MCF 10A (cell line): ENCODE measurements at regions not wholly inside any gene's neighbourhood (a gene's known extent, or its start where the extent isn't known, plus 50 kb on each side); places are given as distances from the start of the nearest gene placed in this dataset.
"Not testable (repeated sequence)": the region's sequence is repeated elsewhere in the genome, so short reads cannot be mapped to it uniquely, and the experiment has no call there.

Experiments
- BruUV-seq: library from RNA; stranded (reverse); fragments of 400-500 nt; replicated peaks from 2 replicates; lab custom pipeline; 2021; lab: Mats Ljungman, UMichigan
- CTCF ChIA-PET: fragments of 300-600 bp; sonication (Branson Sonifier 250); formaldehyde crosslinking; extraction: SDS; loops from one replicate; lab custom pipeline; 2021; ENCODE audit warnings: antibody characterized with exemption, inconsistent platforms; lab: Yijun Ruan, JAX
- POLR2A ChIA-PET: fragments of 300-600, 350-650 bp; sonication (Branson Sonifier 250); formaldehyde crosslinking; extraction: SDS; loops from one replicate; lab custom pipeline; 2020; ENCODE audit warnings: antibody characterized with exemption, inconsistent platforms; lab: Yijun Ruan, JAX
- DNase-seq: peaks from one replicate; pipeline ENCODE4 v3.0.0-alpha.2; 2018; ENCODE audit not compliant: unreplicated experiment
- H3K27ac Mint-ChIP-seq: one replicate; pipeline ENCODE4 v1.8.0; 2022; ENCODE audit warnings: mild to moderate bottlenecking, low read depth, mixed read lengths; ENCODE audit not compliant: unreplicated experiment
- H3K27me3 Mint-ChIP-seq: one replicate; pipeline ENCODE4 v1.8.0; 2022; ENCODE audit warnings: mixed read lengths; ENCODE audit not compliant: insufficient read depth, unreplicated experiment
- H3K36me3 Mint-ChIP-seq: one replicate; pipeline ENCODE4 v1.8.0; 2022; ENCODE audit warnings: mild to moderate bottlenecking, moderate library complexity, mixed read lengths; ENCODE audit not compliant: insufficient read depth, unreplicated experiment
- H3K4me1 Mint-ChIP-seq: one replicate; pipeline ENCODE4 v1.8.0; 2022; ENCODE audit warnings: mixed read lengths; ENCODE audit not compliant: insufficient read depth, unreplicated experiment
- H3K4me3 Mint-ChIP-seq: one replicate; pipeline ENCODE4 v1.8.0; 2022; ENCODE audit warnings: mild to moderate bottlenecking, moderate library complexity, mixed read lengths; ENCODE audit not compliant: unreplicated experiment
- H3K9me3 Mint-ChIP-seq: one replicate; pipeline ENCODE4 v1.8.0; 2022; ENCODE audit warnings: mixed read lengths; ENCODE audit not compliant: unreplicated experiment
- CTCF ChIP-seq: fragments of 200-600 bp; IDR thresholded peaks from one replicate; pipeline ENCODE4 v1.8.0; 2022; ENCODE audit warnings: antibody characterized with exemption, mild to moderate bottlenecking; ENCODE audit not compliant: unreplicated experiment
- intact Hi-C: fragments of 100-400 bp; cut with micrococcal nuclease; formaldehyde crosslinking; loops from 2 replicates; pipeline ENCODE4 v1.14.1; 2022

DNA sequence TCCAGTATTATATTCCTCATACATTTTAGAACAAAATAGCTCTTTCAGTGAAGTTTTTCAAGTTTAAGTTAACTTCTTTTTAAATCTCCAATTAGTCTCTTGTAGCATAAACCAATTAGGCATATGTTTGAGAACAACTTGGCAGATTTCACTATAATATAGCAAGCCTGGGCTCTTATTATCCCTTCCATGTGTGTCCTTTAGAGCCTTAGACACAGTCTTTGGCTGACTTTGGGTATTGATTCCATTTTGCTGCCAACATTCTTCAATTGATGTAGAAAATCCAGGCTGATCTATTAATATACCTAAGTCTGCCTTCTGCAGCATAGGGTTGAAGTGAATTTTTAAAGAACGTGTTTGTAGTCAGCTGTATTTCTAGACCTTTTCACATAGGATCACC, 179.1 kb upstream of the RPRM start:
- Mint-ChIP-seq H3K27me3 (peaks cover 27% of the 10 kb centered on the region), H3K4me1 (no peaks in the 10 kb centered on the region), H3K4me3 (no peak overlapping the region), H3K36me3 (no peaks in the 10 kb centered on the region), H3K27ac (no peak overlapping the region), H3K9me3 (peaks cover 7% of the 10 kb centered on the region)
- CTCF ChIA-PET: no interaction called here
- no peak for TF ChIP-seq CTCF
- intact Hi-C loops: no loop called here
- no peak for DNase-seq
- BruUV-seq: no TSS peak
- POLR2A ChIA-PET: no interaction called here

GRCh38 chr2:153661801-153662200, 183.2 kb upstream of the RPRM start:
- no peak for DNase-seq
- no peak overlapping the region for H3K27ac Mint-ChIP-seq
- ChIA-PET CTCF (no interaction called here), POLR2A (no interaction called here)
- H3K9me3 Mint-ChIP-seq: peaks cover 7% of the 10 kb centered on the region
- H3K36me3 Mint-ChIP-seq: no peaks in the 10 kb centered on the region
- no peak overlapping the region for H3K4me3 Mint-ChIP-seq
- no TSS peak for BruUV-seq
- intact Hi-C loops: no loop called here
- no peak for TF ChIP-seq CTCF
- peaks cover 14% of the 10 kb centered on the region for H3K27me3 Mint-ChIP-seq
- H3K4me1 Mint-ChIP-seq: no peaks in the 10 kb centered on the region

- H3K27ac Mint-ChIP-seq: no peak overlapping the region
- no peaks in the 10 kb centered on the region for H3K36me3 Mint-ChIP-seq
- ChIA-PET POLR2A (no interaction called here), CTCF (no interaction called here)
- intact Hi-C loops: no loop called here
- no peaks in the 10 kb centered on the region for H3K27me3 Mint-ChIP-seq
- H3K4me3 Mint-ChIP-seq: no peak overlapping the region
- no peak for TF ChIP-seq CTCF
- no TSS peak for BruUV-seq
- H3K9me3 Mint-ChIP-seq: peaks cover 7% of the 10 kb centered on the region
- DNase-seq: no peak
- H3K4me1 Mint-ChIP-seq: no peaks in the 10 kb centered on the region
These were observed 184.8 kb upstream of the RPRM start for GRCh38 chr2:153663371-153663770.

DNA sequence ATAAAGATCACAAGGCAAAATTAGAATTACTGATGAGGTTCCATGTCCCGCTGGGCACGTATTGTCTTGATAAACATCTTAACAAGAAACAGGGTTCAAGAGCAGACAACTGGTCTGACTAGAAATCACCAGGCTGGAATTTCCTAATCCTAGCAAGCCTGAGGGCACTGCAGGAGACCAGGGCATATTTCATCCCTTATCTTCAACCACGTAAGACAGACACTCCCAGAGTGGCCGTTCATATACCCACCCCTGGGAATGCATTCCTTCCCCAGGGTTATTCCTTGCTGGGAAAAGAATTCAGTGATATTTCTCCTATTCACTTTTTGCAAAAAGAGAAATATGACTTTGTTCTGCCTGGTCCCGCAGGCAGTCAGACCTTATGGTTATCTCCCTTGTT, 185.4 kb upstream of the RPRM start:
- DNase-seq, H3K4me3 Mint-ChIP-seq, BruUV-seq, H3K9me3 Mint-ChIP-seq, H3K36me3 Mint-ChIP-seq, CTCF ChIA-PET, H3K27me3 Mint-ChIP-seq, intact Hi-C loops, H3K27ac Mint-ChIP-seq, POLR2A ChIA-PET, H3K4me1 Mint-ChIP-seq: not testable (repeated sequence)

DNA sequence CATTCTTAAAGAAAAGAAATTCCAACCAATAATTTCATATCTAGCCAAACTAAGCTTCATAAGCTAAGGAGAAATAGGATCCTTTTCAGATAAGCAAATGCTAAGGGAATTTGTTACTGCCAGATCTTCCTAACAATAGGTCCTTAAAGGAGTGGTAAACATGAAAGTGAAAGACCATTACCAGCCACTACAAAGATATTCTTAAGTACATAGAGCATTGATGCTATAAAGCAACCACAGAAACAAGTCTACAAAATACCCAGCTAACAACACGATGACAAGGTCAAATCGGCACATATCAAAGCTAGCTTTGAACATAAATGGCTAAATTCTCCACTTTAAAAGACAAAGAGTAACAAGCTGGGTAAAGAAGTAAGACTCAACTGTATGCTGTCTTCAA, 188.9 kb upstream of the RPRM start:
- CTCF ChIA-PET: no interaction called here
- TF ChIP-seq CTCF: no peak
- H3K4me1 Mint-ChIP-seq: no peaks in the 10 kb centered on the region
- H3K27me3 Mint-ChIP-seq: no peaks in the 10 kb centered on the region
- H3K4me3 Mint-ChIP-seq: no peak overlapping the region
- POLR2A ChIA-PET: no interaction called here
- intact Hi-C loops: no loop called here
- H3K27ac Mint-ChIP-seq: no peak overlapping the region
- no peaks in the 10 kb centered on the region for H3K36me3 Mint-ChIP-seq
- BruUV-seq: no TSS peak
- no peak for DNase-seq
- H3K9me3 Mint-ChIP-seq: peaks cover 14% of the 10 kb centered on the region
